Activated T-cell treated with anti-CD3 and anti-CD28 coated beads, Interleukin-2, amount 50 U/mL, for 48 hours (primary cell): ENCODE measurements at regions not wholly inside any gene's neighbourhood (a gene's known extent, or its start where the extent isn't known, plus 50 kb on each side); places are given as distances from the start of the nearest gene placed in this dataset.

ENCODE experiments used
- DNase-seq, 2 experiments: peaks; one replicate each; pipeline ENCODE4 v3.0.0-alpha.2; 2020

GRCh38 chr4:79535516-79535915, 127.5 kb upstream of the GK2 start:
- DNase-seq: no peak

- DNase-seq: peak in 1 of 2 experiments; percentile 17
These were observed 120.2 kb upstream of the GK2 start for GRCh38 chr4:79528241-79528706.

- no peak for DNase-seq
These were observed 118.9 kb upstream of the GK2 start for GRCh38 chr4:79526641-79527565.

- DNase-seq: no peak
These were observed 108.1 kb upstream of the GK2 start for GRCh38 chr4:79516114-79516513.

GRCh38 chr4:79514621-79515329, 106.7 kb upstream of the GK2 start:
- no peak for DNase-seq

GRCh38 chr4:79513576-79513975, 105.5 kb upstream of the GK2 start:
- no peak for DNase-seq

- no peak for DNase-seq
These were observed 104.3 kb upstream of the GK2 start for GRCh38 chr4:79512363-79512762.

- DNase-seq: no peak
These were observed 94.1 kb upstream of the GK2 start for GRCh38 chr4:79502081-79502480.

- DNase-seq: no peak
These were observed 90.3 kb upstream of the GK2 start for GRCh38 chr4:79498282-79498681.

GRCh38 chr4:79497001-79497400, 89.0 kb upstream of the GK2 start:
- DNase-seq: no peak

- no peak for DNase-seq
These were observed 87.4 kb upstream of the GK2 start for GRCh38 chr4:79495447-79495846.

GRCh38 chr4:79492148-79492547, 84.1 kb upstream of the GK2 start:
- no peak for DNase-seq

- no peak for DNase-seq
These were observed 81.5 kb upstream of the GK2 start for GRCh38 chr4:79489506-79489905.

GRCh38 chr4:79476196-79476595, 68.2 kb upstream of the GK2 start:
- no peak for DNase-seq

GRCh38 chr4:79473439-79473724, 65.4 kb upstream of the GK2 start:
- no peak for DNase-seq

GRCh38 chr4:79472693-79473438, 64.8 kb upstream of the GK2 start:
- DNase-seq: no peak

- no peak for DNase-seq
These were observed 64.0 kb upstream of the GK2 start for GRCh38 chr4:79472036-79472435.

- no peak for DNase-seq
These were observed 63.3 kb upstream of the GK2 start for GRCh38 chr4:79471309-79471708.

- no peak for DNase-seq
These were observed 59.4 kb upstream of the GK2 start for GRCh38 chr4:79467246-79467932.

- no peak for DNase-seq
These were observed 58.6 kb upstream of the GK2 start for GRCh38 chr4:79466621-79467020.
